ENCODE measurements at regions not wholly inside any gene's neighbourhood (a gene's known extent, or its start where the extent isn't known, plus 50 kb on each side); places are given as distances from the start of the nearest gene placed in this dataset.

- no peak for TF ChIP-seq CTCF (IDR thresholded peaks at IDR 0.05)
- no peak for DNase-seq (ENCODE audit: low spot score)
- Histone ChIP-seq H3K4me3 (no peak overlapping the region), H3K27ac (no peak overlapping the region)
These were observed 315.6 kb upstream of the PTPRD start for GRCh38 chr9:10928372-10928771.

GRCh38 chr9:10930081-10930480, 317.3 kb upstream of the PTPRD start:
- DNase-seq (ENCODE audit: low spot score) = no peak
- no peak overlapping the region for H3K27ac ChIP-seq
- no peak overlapping the region for H3K4me3 ChIP-seq
- TF ChIP-seq CTCF (IDR thresholded peaks at IDR 0.05) = no peak

DNA sequence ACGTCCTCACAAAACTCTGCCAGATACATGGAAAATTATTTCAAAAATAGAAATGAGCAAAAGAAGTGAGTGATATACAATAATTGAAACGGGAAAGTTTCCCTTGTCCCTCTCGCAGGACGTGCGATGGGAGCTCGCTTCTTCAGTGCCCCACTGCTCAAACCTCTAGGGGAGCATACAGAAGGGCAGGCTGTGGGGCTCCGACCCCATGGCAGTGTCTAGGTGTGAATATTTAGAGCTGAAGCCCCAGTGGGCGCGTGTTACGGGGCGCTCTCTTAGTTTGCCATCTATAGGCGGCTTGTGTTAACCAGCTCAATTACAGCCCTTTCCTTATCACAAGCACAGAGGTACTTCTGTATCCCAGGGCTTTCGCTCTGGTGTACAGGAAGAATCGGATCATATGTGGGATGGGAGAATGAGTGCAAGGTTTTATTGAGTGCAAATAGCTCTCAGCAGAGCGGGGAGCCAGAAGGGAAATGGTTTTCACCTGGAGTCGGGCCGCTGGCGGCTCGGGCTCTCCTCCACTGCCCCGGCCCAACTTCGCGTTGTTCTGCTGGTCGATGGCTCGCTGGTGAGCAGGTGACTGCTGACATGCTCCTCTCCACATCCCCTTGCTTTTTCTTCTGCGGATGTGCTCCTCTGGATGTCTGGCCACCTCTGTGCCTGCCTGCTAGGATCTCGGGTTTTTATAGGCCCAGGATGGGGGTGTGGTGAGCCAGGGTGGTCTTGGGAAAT, 334.0 kb upstream of the PTPRD start:
- no peak for TF ChIP-seq CTCF (IDR thresholded peaks at IDR 0.05)
- no peak for DNase-seq (ENCODE audit: low spot score)
- no peak overlapping the region for H3K4me3 ChIP-seq
- H3K27ac ChIP-seq = no peak overlapping the region

DNA sequence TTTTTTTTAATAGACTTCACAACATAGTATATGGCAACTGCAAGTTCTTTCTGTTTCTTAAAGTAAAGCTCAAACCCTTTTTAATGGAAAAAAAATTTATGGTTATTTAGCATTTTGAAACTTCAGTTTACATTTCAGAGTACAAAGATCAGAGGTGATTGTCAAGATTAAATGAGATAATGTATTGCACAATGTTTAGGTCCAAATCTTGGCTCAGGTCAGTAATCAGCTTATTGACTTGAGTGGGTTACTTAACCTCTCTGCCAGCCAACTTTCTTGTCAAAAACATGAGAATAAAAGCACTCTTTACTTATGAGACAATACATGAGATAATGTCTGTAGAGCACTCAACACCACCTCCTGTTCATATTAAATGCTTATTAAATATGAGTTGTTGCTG, 345.1 kb upstream of the PTPRD start:
- no peak for DNase-seq (ENCODE audit: low spot score)
- H3K27ac ChIP-seq = no peak overlapping the region
- H3K4me3 ChIP-seq = no peak overlapping the region
- no peak for TF ChIP-seq CTCF (IDR thresholded peaks at IDR 0.05)

- H3K4me3 ChIP-seq = no peak overlapping the region
- no peak for DNase-seq (ENCODE audit: low spot score)
- no peak overlapping the region for H3K27ac ChIP-seq
- TF ChIP-seq CTCF (IDR thresholded peaks at IDR 0.05) = no peak
These were observed 349.1 kb upstream of the PTPRD start for GRCh38 chr9:10961883-10962282.

DNA sequence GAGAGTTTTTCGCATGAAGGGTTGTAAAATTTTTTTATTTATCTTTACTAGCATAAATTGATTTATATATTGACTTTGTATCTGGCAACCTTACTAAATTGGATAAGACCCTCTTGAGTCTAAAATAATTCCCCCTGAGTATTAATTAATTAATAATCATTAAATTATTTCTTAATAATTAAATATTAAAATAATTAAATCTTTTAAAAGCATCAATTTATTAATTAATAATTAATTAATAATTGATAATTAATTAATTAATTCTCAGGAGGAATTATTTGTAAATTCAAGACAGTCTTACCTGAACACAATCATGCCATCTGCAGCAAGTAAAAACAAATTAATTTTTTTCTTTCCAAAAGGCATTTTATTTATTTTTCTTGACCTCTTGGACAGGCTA, 370.4 kb upstream of the PTPRD start:
- no peak for DNase-seq (ENCODE audit: low spot score)
- no peak overlapping the region for H3K27ac ChIP-seq
- no peak for TF ChIP-seq CTCF (IDR thresholded peaks at IDR 0.05)
- H3K4me3 ChIP-seq = no peak overlapping the region

GRCh38 chr9:10999646-11000045, 386.8 kb upstream of the PTPRD start:
- no peak for TF ChIP-seq CTCF (IDR thresholded peaks at IDR 0.05)
- no peak overlapping the region for H3K27ac ChIP-seq
- no peak for DNase-seq (ENCODE audit: low spot score)
- H3K4me3 ChIP-seq = no peak overlapping the region

All from coronary artery (tissue), 2 donors.